Left lung (tissue), 4 donors: ENCODE measurements at regions not wholly inside any gene's neighbourhood (a gene's known extent, or its start where the extent isn't known, plus 50 kb on each side); places are given as distances from the start of the nearest gene placed in this dataset.
A peak's percentile ranks its signal among the peaks of the same experiment; 100 is the strongest.

ENCODE experiments used
- ATAC-seq: fragments of 200-7000 bp; cut with Tn5 transposase; one replicate; pipeline ENCODE4 v1.9.1; 2020; ENCODE audit warnings: moderate library complexity
- DNase-seq, 4 donors: peaks; one replicate each; pipeline ENCODE4 v3.0.0-alpha.2; 2013 to 2020
- H3K27ac ChIP-seq, 2 donors: fragments of 200-600 bp; sonication (generic) in 1 of 2; one replicate each; pipeline versions ENCODE4 v1.5.0 to v1.8.0; 2020 to 2021
- H3K27me3 ChIP-seq, 2 donors: fragments of 200-600 bp; sonication (generic) in 1 of 2; one replicate each; pipeline versions ENCODE4 v1.5.0 to v1.8.0; 2020 to 2021
- H3K36me3 ChIP-seq, 2 donors: fragments of 200-600 bp; sonication (generic) in 1 of 2; one replicate each; pipeline versions ENCODE4 v1.5.0 to v1.8.0; 2020 to 2021
- H3K4me1 ChIP-seq, 2 donors: fragments of 200-600 bp; one replicate each; pipeline ENCODE4 v1.8.0; 2021
- H3K4me3 ChIP-seq, 2 donors: fragments of 200-600 bp; sonication (generic) in 1 of 2; one replicate each; pipeline versions ENCODE4 v1.5.0 to v1.8.0; 2020 to 2021; ENCODE audit warnings: mild to moderate bottlenecking in 1 of 2
- H3K9me3 ChIP-seq, 2 donors: fragments of 200-600 bp; sonication (generic) in 1 of 2; one replicate each; pipeline versions ENCODE4 v1.5.0 to v1.8.0; 2020 to 2021
- intact Hi-C, 2 donors: fragments of 100-400 bp; cut with DNase I; formaldehyde crosslinking; loops; one replicate each; pipeline versions ENCODE4 v1.11.2 to v1.14.2; 2022
- TF ChIP-seq, protein P1 (sequence below), 2 donors: fragments of 200-600 bp; sonication (generic) in 1 of 2; IDR thresholded peaks; one replicate each; pipeline versions ENCODE4 v1.5.0 to v1.8.0; 2021; ENCODE audit warnings: antibody characterized with exemption in 2 of 2
- donor health status: DM: no; HTN: yes; CAD: no.
- donor health status: DM: no; HTN: no; CAD: no.

DNA sequence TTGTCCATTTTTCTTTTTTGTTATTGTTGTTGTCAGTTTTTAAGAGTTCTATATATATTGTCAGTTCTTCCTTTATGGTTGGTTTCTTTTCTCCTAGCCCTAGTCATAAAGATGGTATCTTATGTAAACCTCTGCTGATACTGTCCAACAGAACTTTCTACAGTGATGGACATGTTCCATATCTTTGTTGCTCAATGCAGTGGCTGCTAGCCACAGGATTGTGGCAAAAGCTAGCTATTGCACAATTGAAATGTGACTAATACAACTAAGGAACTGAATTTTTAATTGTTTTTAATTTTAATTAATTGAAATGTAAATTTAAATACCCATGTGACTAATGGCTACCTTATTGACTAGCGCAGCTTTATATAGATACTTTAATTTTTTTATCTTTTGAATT lies 411.8 kb upstream of the PTBP2 start:
- peaks cover 0 to 6% of the 10 kb centered on the region in 2 donors for H3K4me1 ChIP-seq
- H3K27ac ChIP-seq = no peak overlapping the region
- H3K9me3 ChIP-seq = no peaks in the 10 kb centered on the region
- no peaks in the 10 kb centered on the region for H3K36me3 ChIP-seq
- H3K4me3 ChIP-seq = no peak overlapping the region
- DNase-seq = no peak
- no peaks in the 10 kb centered on the region for H3K27me3 ChIP-seq
- TF ChIP-seq, protein P1, sequence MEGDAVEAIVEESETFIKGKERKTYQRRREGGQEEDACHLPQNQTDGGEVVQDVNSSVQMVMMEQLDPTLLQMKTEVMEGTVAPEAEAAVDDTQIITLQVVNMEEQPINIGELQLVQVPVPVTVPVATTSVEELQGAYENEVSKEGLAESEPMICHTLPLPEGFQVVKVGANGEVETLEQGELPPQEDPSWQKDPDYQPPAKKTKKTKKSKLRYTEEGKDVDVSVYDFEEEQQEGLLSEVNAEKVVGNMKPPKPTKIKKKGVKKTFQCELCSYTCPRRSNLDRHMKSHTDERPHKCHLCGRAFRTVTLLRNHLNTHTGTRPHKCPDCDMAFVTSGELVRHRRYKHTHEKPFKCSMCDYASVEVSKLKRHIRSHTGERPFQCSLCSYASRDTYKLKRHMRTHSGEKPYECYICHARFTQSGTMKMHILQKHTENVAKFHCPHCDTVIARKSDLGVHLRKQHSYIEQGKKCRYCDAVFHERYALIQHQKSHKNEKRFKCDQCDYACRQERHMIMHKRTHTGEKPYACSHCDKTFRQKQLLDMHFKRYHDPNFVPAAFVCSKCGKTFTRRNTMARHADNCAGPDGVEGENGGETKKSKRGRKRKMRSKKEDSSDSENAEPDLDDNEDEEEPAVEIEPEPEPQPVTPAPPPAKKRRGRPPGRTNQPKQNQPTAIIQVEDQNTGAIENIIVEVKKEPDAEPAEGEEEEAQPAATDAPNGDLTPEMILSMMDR (IDR thresholded peaks at IDR 0.05) = no peak
- intact Hi-C loops = no loop called here
- peak; percentile 33 for ATAC-seq

DNA sequence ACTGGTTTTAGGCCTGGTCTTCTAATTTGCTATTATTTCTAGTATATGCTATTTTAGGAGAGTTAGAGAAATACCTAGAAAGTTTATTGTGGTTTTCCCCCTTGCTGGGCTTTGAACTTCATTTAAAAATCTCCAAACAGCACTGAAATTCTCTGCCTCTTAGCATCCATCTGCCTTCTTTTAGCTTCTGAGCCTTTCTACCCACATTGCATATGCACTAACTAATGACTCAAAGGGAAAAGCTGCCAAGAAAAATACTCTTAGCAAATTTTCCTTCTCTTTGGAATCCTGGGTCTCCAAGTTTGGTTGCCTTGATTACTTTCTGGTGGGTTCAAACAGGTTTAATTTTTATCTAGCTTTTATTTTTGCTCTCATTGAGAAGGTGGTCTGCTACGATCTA lies 408.4 kb upstream of the PTBP2 start:
- TF ChIP-seq, protein P1 (IDR thresholded peaks at IDR 0.05) = no peak
- no peak overlapping the region for H3K4me3 ChIP-seq
- intact Hi-C loops = no loop called here
- no peaks in the 10 kb centered on the region for H3K27me3 ChIP-seq
- ATAC-seq (no peak), DNase-seq (no peak)
- no peaks in the 10 kb centered on the region for H3K9me3 ChIP-seq
- H3K27ac ChIP-seq = no peak overlapping the region
- no peaks in the 10 kb centered on the region for H3K36me3 ChIP-seq
- peaks cover 0 to 5% of the 10 kb centered on the region in 2 donors for H3K4me1 ChIP-seq

DNA sequence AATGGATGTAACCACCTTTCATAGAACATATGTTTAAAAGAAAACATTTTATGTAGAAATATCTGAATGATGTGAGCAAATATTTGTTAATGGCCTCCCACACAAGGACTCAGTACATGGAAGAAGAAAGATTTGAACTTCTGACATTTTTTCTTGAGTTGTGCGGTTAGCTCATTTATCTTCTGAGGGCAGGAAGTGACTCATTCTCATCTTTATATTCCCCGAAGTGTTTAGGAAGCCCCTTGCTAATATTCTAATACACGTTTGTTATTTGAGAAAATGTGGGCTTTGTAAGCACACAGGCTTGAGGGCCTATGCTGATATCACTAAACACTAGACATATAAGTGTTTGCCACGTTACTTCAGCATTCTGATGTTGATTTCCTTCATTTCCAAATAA lies 392.5 kb upstream of the PTBP2 start:
- intact Hi-C loops = no loop called here
- no peaks in the 10 kb centered on the region for H3K36me3 ChIP-seq
- H3K27ac ChIP-seq = no peak overlapping the region
- no peaks in the 10 kb centered on the region for H3K4me1 ChIP-seq
- H3K9me3 ChIP-seq = no peaks in the 10 kb centered on the region
- ATAC-seq = no peak
- H3K27me3 ChIP-seq = no peaks in the 10 kb centered on the region
- H3K4me3 ChIP-seq = no peak overlapping the region
- TF ChIP-seq, protein P1 (IDR thresholded peaks at IDR 0.05) = no peak
- DNase-seq = no peak

DNA sequence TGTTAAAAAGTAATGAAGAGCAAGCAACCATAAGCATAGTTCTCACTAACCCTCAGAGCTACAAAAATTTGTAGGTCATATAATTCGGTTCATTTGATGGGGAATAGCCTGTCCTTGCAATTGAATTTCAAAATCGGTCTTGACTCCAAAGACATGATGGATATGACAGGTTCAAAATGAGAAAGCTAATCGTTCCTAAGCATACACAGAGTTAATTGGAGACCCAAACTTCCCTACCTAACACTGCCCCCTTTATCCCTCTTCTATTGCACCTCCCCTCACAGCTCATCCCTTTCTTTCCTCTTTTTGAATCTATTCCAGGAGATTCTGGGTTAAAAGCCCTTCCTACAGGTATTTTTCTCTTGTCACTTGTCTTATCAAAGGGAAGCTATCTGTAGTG lies 390.0 kb upstream of the PTBP2 start:
- DNase-seq (no peak), ATAC-seq (no peak)
- TF ChIP-seq, protein P1 (IDR thresholded peaks at IDR 0.05) = no peak
- Histone ChIP-seq H3K4me1 (no peaks in the 10 kb centered on the region), H3K36me3 (no peaks in the 10 kb centered on the region), H3K27me3 (no peaks in the 10 kb centered on the region), H3K4me3 (no peak overlapping the region), H3K27ac (no peak overlapping the region), H3K9me3 (no peaks in the 10 kb centered on the region)
- intact Hi-C loops = no loop called here

DNA sequence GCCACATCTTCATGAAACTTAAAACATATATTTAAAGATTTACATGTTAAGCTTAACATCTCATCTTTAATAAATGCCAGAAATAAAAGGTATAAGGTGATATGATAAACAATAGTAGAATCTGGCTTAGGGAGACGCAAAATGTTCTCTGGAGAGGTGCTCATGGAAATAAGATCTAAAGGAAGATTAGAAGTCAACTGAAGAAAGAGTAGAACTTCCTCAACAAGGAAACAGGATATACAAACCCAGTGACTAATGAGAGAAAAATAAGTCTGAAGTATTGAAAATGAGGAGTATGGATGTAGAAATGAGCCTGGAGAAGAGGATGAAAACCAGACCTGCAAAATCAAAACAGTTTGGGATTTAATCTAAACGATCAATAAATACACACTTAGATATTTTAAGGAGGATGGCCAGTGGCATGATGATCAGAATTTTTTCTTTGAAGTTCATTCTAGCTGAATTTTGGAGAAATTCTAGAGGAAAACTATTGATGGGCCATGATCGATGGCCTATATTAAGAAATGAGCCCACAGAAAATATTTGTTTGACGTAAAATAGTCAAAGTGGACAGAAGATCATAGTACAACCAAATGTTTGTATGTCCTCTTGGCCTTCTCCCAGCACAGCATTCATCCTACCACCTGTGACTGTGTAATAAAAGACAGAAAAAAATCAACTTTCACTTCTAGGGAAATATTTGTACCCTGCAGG lies 387.9 kb upstream of the PTBP2 start:
- no peaks in the 10 kb centered on the region for H3K9me3 ChIP-seq
- no peaks in the 10 kb centered on the region for H3K4me1 ChIP-seq
- DNase-seq (no peak), ATAC-seq (no peak)
- no peaks in the 10 kb centered on the region for H3K27me3 ChIP-seq
- intact Hi-C loops = no loop called here
- TF ChIP-seq, protein P1 (IDR thresholded peaks at IDR 0.05) = no peak
- no peaks in the 10 kb centered on the region for H3K36me3 ChIP-seq
- H3K4me3 ChIP-seq = no peak overlapping the region
- no peak overlapping the region for H3K27ac ChIP-seq
